Adipocyte (in vitro differentiated cells): ENCODE measurements at regions not wholly inside any gene's neighbourhood (a gene's known extent, or its start where the extent isn't known, plus 50 kb on each side); places are given as distances from the start of the nearest gene placed in this dataset.
A peak's percentile ranks its signal among the peaks of the same experiment; 100 is the strongest.

ENCODE experiments used
- DNase-seq: peaks from one replicate; pipeline ENCODE4 v3.0.0-alpha.2; 2015; ENCODE audit warnings: low read depth
- H3K27me3 ChIP-seq: replicated peaks from 2 replicates; pipeline ENCODE4 v1.7.0; 2013; ENCODE audit warnings: mild to moderate bottlenecking, low read length, moderate library complexity; ENCODE audit not compliant: control insufficient read depth, insufficient read depth
- H3K36me3 ChIP-seq: 2 replicates; pipeline ENCODE4 v1.7.0; 2013; ENCODE audit warnings: low read length, mild to moderate bottlenecking, moderate library complexity; ENCODE audit not compliant: control insufficient read depth, insufficient read depth, severe bottlenecking
- H3K4me1 ChIP-seq: 2 replicates; pipeline ENCODE4 v1.7.0; 2013; ENCODE audit warnings: mild to moderate bottlenecking, low read length, moderate library complexity; ENCODE audit not compliant: control insufficient read depth, insufficient read depth
- H3K4me3 ChIP-seq: 2 replicates; pipeline ENCODE4 v1.7.0; 2013; ENCODE audit warnings: mild to moderate bottlenecking, low read length, moderate library complexity
- H3K9ac ChIP-seq: 2 replicates; pipeline ENCODE4 v1.7.0; 2013; ENCODE audit warnings: mild to moderate bottlenecking, low read length, moderate library complexity
- H3K9me3 ChIP-seq: 2 replicates; pipeline ENCODE4 v1.7.0; 2013; ENCODE audit warnings: mild to moderate bottlenecking, low read length, moderate library complexity; ENCODE audit not compliant: control insufficient read depth

- no peak for DNase-seq
- Histone ChIP-seq H3K9ac (no peak overlapping the region), H3K9me3 (peaks cover 5% of the 10 kb centered on the region), H3K4me3 (no peak overlapping the region), H3K27me3 (peaks cover 37% of the 10 kb centered on the region), H3K4me1 (no peaks in the 10 kb centered on the region), H3K36me3 (no peaks in the 10 kb centered on the region)
These were observed 271.1 kb downstream of the SHQ1 start for GRCh38 chr3:72577190-72577589.

GRCh38 chr3:72576563-72576962 is 271.7 kb downstream of the SHQ1 start:
- peaks cover 41% of the 10 kb centered on the region for H3K27me3 ChIP-seq
- no peaks in the 10 kb centered on the region for H3K36me3 ChIP-seq
- H3K9ac ChIP-seq = no peak overlapping the region
- no peak for DNase-seq
- H3K4me3 ChIP-seq = no peak overlapping the region
- H3K9me3 ChIP-seq = peaks cover 5% of the 10 kb centered on the region
- H3K4me1 ChIP-seq = no peaks in the 10 kb centered on the region

GRCh38 chr3:72574144-72574543 is 274.1 kb downstream of the SHQ1 start:
- no peaks in the 10 kb centered on the region for H3K9me3 ChIP-seq
- H3K9ac ChIP-seq = no peak overlapping the region
- H3K27me3 ChIP-seq = peaks cover 34% of the 10 kb centered on the region
- peak; percentile 39 for DNase-seq
- no peak overlapping the region for H3K4me3 ChIP-seq
- H3K36me3 ChIP-seq = no peaks in the 10 kb centered on the region
- H3K4me1 ChIP-seq = no peaks in the 10 kb centered on the region

DNA sequence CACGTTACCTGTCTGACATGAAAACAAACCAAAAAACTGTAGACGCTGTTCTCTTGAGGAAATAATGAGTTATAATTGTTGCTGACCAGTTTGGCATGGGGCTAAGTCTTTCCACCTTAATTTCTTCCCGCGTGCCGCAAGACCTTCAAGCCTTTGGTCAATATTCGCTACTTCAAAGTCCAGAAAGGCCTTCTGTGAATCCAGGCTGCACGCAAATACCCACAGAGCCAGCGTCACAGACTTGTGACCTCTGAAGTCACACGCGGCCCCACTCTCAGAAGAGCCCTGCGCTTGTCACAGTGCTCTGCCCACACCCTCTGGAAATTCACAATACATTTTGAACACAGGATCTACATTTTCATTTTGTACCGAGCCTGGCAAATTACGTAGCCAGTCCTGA is 275.2 kb downstream of the SHQ1 start:
- Histone ChIP-seq H3K4me1 (no peaks in the 10 kb centered on the region), H3K9ac (no peak overlapping the region), H3K4me3 (no peak overlapping the region), H3K36me3 (no peaks in the 10 kb centered on the region), H3K9me3 (no peaks in the 10 kb centered on the region), H3K27me3 (peaks cover 32% of the 10 kb centered on the region)
- no peak for DNase-seq

- Histone ChIP-seq H3K36me3 (no peaks in the 10 kb centered on the region), H3K4me3 (no peak overlapping the region)
- DNase-seq = no peak
These were observed 275.7 kb downstream of the SHQ1 start for GRCh38 chr3:72572489-72573007.

DNA sequence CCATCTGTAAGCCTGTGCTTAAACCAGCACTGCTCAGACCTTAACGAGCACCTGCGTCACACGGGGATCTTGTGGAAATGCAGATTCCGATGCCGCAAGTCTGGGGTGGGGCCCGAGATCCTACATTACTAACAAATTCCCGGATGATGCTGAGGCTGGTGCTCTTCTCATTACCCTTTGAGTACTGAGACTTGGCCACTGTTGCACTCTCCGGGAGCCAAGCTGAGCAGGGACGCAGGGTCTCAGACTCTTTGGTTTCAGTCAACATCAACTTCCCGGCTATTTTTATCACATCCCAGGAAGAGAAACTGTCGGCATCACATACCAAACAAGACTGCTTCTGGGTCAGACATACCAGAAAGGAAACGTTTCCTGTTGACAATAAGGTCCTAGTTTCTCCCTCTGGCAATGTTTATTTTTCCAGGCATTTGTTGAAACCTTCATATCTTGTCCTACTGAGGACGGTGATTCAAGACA is 276.6 kb downstream of the SHQ1 start:
- H3K9me3 ChIP-seq = no peaks in the 10 kb centered on the region
- no peak overlapping the region for H3K4me3 ChIP-seq
- no peaks in the 10 kb centered on the region for H3K36me3 ChIP-seq
- H3K27me3 ChIP-seq = peaks cover 29% of the 10 kb centered on the region
- no peak for DNase-seq
- H3K4me1 ChIP-seq = peaks cover 8% of the 10 kb centered on the region
- H3K9ac ChIP-seq = no peak overlapping the region

More at GRCh38 chr3:72572489-72573007, 275.7 kb downstream of the SHQ1 start:
- peaks cover 4% of the 10 kb centered on the region for H3K4me1 ChIP-seq
- no peak overlapping the region for H3K9ac ChIP-seq
- no peaks in the 10 kb centered on the region for H3K9me3 ChIP-seq
- H3K27me3 ChIP-seq = peaks cover 29% of the 10 kb centered on the region

DNA sequence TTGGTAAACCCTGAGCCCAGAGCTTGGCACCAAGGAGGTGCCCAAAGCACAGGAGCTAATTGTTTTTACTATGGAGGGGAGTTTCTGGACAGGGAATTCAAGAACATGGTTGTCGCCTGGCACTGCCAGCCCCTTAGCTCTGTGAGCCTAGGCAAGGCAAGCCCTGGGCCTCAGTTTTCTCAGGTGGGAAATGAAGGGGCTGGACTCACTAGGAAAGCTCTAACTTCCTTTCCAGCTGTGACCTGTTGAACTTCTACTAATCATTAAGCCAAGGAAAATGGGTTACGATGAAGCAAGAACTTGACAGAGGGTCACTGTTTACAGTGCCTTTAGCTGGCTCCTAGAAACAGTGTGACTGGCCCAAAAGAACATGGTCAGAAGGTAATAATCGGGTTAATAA is 277.2 kb downstream of the SHQ1 start:
- Histone ChIP-seq H3K36me3 (no peaks in the 10 kb centered on the region), H3K9ac (no peak overlapping the region), H3K9me3 (no peaks in the 10 kb centered on the region), H3K27me3 (peaks cover 29% of the 10 kb centered on the region), H3K4me1 (peaks cover 8% of the 10 kb centered on the region), H3K4me3 (no peak overlapping the region)
- DNase-seq = no peak

DNA sequence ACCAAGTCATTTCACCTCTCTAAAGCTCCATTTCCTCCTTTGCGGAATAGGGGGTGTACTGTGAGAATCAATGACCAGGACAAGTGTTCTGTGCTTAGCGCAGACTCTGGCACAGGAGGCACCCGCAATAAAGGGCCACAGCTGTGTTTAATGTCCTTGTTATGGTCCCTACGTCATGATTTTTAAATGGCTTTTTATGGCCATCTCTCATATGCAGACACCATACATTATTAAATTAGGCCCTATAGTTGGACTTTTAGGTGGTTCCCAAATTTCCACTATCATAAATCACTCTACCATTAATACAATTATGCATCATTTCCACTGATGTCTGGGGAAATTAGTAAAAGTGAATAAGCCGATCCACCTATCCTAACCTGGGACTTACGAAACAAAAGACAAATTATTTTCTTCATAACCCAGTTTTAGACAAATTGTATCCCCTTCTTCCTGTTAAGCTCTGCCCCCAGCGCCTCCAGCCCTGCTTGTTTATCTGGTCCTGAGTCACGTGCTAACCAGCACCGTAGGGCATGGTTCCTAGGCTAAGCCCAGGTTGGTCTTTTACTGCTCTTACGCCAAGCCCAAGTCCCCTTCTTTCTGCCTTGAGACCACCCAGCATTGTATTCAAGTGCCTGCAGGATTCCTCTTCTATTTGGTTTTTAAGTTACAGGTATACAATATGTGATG is 278.3 kb downstream of the SHQ1 start:
- Histone ChIP-seq H3K27me3 (peaks cover 29% of the 10 kb centered on the region), H3K36me3 (no peaks in the 10 kb centered on the region), H3K4me3 (no peak overlapping the region), H3K9ac (no peak overlapping the region), H3K4me1 (peaks cover 8% of the 10 kb centered on the region), H3K9me3 (no peaks in the 10 kb centered on the region)
- no peak for DNase-seq

DNA sequence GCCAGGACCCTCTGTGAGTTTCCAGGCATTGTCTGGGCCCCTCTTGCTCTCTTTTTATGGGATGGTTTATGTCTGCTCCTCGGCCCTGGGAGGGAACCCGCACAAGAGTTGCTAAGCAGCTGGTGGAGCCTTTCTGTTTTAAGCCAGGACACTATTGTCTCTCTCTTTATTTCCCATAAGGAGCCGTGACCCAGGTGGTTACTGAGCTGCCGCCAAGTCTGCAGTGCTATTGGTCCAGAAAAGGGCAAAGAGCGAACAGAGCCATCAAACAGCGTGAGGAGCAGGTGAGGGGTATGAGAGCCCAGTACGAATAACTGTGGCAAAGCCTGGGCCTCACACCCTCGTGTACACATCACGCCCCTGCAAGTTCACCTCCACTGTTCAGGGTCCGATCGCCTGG is 280.2 kb downstream of the SHQ1 start:
- peaks cover 8% of the 10 kb centered on the region for H3K4me1 ChIP-seq
- DNase-seq = no peak
- no peaks in the 10 kb centered on the region for H3K36me3 ChIP-seq
- peaks cover 22% of the 10 kb centered on the region for H3K27me3 ChIP-seq
- no peaks in the 10 kb centered on the region for H3K9me3 ChIP-seq
- H3K9ac ChIP-seq = no peak overlapping the region
- H3K4me3 ChIP-seq = no peak overlapping the region

- Histone ChIP-seq H3K27me3 (peaks cover 16% of the 10 kb centered on the region), H3K36me3 (no peaks in the 10 kb centered on the region), H3K9me3 (peaks cover 1% of the 10 kb centered on the region), H3K4me3 (no peak overlapping the region), H3K9ac (no peak overlapping the region), H3K4me1 (peaks cover 8% of the 10 kb centered on the region)
- DNase-seq = no peak
These were observed 280.8 kb downstream of the SHQ1 start for GRCh38 chr3:72567474-72567873.

DNA sequence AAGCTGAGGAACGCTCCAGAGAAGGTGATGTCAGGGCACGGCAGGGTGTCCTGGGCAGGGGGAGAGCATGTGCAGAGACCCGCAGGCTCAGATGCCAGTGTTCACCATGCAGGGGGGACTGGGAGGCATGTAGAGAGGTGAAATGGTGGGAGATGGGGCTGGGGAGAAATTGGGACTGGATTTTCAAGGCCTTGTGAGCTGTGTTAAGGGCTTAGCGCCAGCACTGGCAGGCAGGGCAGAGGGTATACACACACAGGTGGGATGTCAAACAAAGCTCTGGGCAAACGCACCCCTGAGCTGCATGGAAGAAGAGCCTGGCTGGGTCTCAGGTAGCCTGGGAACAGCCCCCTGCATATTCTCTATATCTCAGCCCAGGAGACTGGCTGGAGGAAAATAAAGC is 282.7 kb downstream of the SHQ1 start:
- Histone ChIP-seq H3K36me3 (no peaks in the 10 kb centered on the region), H3K27me3 (no peaks in the 10 kb centered on the region), H3K4me3 (no peak overlapping the region), H3K9me3 (peaks cover 7% of the 10 kb centered on the region), H3K9ac (no peak overlapping the region), H3K4me1 (peaks cover 8% of the 10 kb centered on the region)
- DNase-seq = no peak
